NCI-H2107 (cell line): ENCODE measurements at regions not wholly inside any gene's neighbourhood (a gene's known extent, or its start where the extent isn't known, plus 50 kb on each side); places are given as distances from the start of the nearest gene placed in this dataset.

Source experiments
- DNase-seq: peaks from one replicate; lab custom pipeline; 2025; lab: John Stamatoyannopoulos, UW

GRCh38 chr4:20302336-20302735 is 50.6 kb downstream of the SLIT2 start:
- no peak for DNase-seq

GRCh38 chr4:20305976-20306375 is 54.3 kb downstream of the SLIT2 start:
- DNase-seq, result no peak

- no peak for DNase-seq
These were observed 60.2 kb downstream of the SLIT2 start for GRCh38 chr4:20311856-20312255.

- no peak for DNase-seq
These were observed 61.7 kb downstream of the SLIT2 start for GRCh38 chr4:20313237-20314030.

GRCh38 chr4:20317424-20317985 is 65.8 kb downstream of the SLIT2 start:
- no peak for DNase-seq

- no peak for DNase-seq
These were observed 66.5 kb downstream of the SLIT2 start for GRCh38 chr4:20318001-20318908.

- DNase-seq, result no peak
These were observed 67.2 kb downstream of the SLIT2 start for GRCh38 chr4:20318909-20319277.

GRCh38 chr4:20319825-20320612 is 68.3 kb downstream of the SLIT2 start:
- DNase-seq, result no peak

GRCh38 chr4:20323991-20324390 is 72.3 kb downstream of the SLIT2 start:
- no peak for DNase-seq

- no peak for DNase-seq
These were observed 74.8 kb downstream of the SLIT2 start for GRCh38 chr4:20326460-20326859.

GRCh38 chr4:20326977-20327376 is 75.3 kb downstream of the SLIT2 start:
- no peak for DNase-seq

GRCh38 chr4:20327808-20328207 is 76.1 kb downstream of the SLIT2 start:
- DNase-seq, result no peak

GRCh38 chr4:20331642-20332041 is 79.9 kb downstream of the SLIT2 start:
- DNase-seq, result no peak

GRCh38 chr4:20333141-20333715 is 81.5 kb downstream of the SLIT2 start:
- no peak for DNase-seq

- no peak for DNase-seq
These were observed 85.6 kb downstream of the SLIT2 start for GRCh38 chr4:20337261-20337664.

- no peak for DNase-seq
These were observed 87.1 kb downstream of the SLIT2 start for GRCh38 chr4:20338841-20339240.

- DNase-seq, result no peak
These were observed 89.5 kb downstream of the SLIT2 start for GRCh38 chr4:20341134-20341738.

GRCh38 chr4:20347531-20347930 is 95.8 kb downstream of the SLIT2 start:
- DNase-seq, result no peak

GRCh38 chr4:20348411-20348810 is 96.7 kb downstream of the SLIT2 start:
- no peak for DNase-seq

- no peak for DNase-seq
These were observed 99.9 kb downstream of the SLIT2 start for GRCh38 chr4:20351360-20352162.

GRCh38 chr4:20352163-20352431 is 100.4 kb downstream of the SLIT2 start:
- no peak for DNase-seq
